WERI-Rb-1 (cell line): ENCODE measurements at regions not wholly inside any gene's neighbourhood (a gene's known extent, or its start where the extent isn't known, plus 50 kb on each side); places are given as distances from the start of the nearest gene placed in this dataset.

Source experiments
- DNase-seq: peaks from one replicate; pipeline ENCODE4 v3.0.0-alpha.2; 2020
- H3K27ac ChIP-seq: fragments of 250-450 bp; sonication (Bioruptor Pico); 2 replicates; pipeline ENCODE4 v1.5.1; 2020; ENCODE audit warnings: mild to moderate bottlenecking, moderate library complexity
- H3K27me3 ChIP-seq: fragments of 250-450 bp; sonication (Bioruptor Pico); 2 replicates; pipeline ENCODE4 v1.5.1; 2021; ENCODE audit warnings: mild to moderate bottlenecking, low read depth, moderate library complexity; ENCODE audit not compliant: insufficient read depth, severe bottlenecking
- H3K36me3 ChIP-seq: fragments of 250-450 bp; sonication (Bioruptor Pico); 2 replicates; pipeline ENCODE4 v1.5.1; 2020; ENCODE audit warnings: mild to moderate bottlenecking, moderate library complexity
- H3K4me3 ChIP-seq: 2 replicates; pipeline ENCODE4 v1.5.1; 2011; ENCODE audit warnings: low read depth, mild to moderate bottlenecking, control low read depth, low read length
- H3K9me3 ChIP-seq: fragments of 250-450 bp; sonication (Bioruptor Pico); 2 replicates; pipeline ENCODE4 v1.5.1; 2021; ENCODE audit warnings: mild to moderate bottlenecking, moderate library complexity; ENCODE audit not compliant: severe bottlenecking
- TF ChIP-seq, protein P1 (sequence below): IDR thresholded peaks from 2 replicates; pipeline ENCODE4 v1.5.1; 2011; ENCODE audit warnings: low read depth, mild to moderate bottlenecking, control low read depth, inconsistent platforms, low read length

DNA sequence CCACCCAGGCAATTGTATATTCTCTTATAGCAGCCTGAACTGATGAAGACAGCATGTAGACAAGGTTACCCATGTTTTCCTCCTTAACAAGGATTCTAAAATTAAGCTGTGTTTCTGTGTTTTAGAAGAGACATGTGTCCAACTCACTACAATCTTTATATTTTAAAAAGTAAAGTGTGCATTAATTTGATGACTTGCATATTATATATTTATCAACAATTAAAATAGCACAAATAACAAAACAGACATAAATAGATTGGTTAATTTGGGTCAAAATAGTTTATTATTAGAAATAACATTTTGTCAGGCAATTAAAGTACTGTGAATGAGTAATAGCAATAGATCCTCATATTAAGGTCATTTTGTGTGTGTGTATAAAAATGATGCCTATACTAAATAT, 357.1 kb downstream of the PDGFC start:
- Histone ChIP-seq H3K27ac (no peak overlapping the region), H3K36me3 (no peaks in the 10 kb centered on the region), H3K9me3 (no peaks in the 10 kb centered on the region), H3K27me3 (no peaks in the 10 kb centered on the region), H3K4me3 (no peak overlapping the region)
- TF ChIP-seq, protein P1, sequence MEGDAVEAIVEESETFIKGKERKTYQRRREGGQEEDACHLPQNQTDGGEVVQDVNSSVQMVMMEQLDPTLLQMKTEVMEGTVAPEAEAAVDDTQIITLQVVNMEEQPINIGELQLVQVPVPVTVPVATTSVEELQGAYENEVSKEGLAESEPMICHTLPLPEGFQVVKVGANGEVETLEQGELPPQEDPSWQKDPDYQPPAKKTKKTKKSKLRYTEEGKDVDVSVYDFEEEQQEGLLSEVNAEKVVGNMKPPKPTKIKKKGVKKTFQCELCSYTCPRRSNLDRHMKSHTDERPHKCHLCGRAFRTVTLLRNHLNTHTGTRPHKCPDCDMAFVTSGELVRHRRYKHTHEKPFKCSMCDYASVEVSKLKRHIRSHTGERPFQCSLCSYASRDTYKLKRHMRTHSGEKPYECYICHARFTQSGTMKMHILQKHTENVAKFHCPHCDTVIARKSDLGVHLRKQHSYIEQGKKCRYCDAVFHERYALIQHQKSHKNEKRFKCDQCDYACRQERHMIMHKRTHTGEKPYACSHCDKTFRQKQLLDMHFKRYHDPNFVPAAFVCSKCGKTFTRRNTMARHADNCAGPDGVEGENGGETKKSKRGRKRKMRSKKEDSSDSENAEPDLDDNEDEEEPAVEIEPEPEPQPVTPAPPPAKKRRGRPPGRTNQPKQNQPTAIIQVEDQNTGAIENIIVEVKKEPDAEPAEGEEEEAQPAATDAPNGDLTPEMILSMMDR = no peak
- DNase-seq = no peak

DNA sequence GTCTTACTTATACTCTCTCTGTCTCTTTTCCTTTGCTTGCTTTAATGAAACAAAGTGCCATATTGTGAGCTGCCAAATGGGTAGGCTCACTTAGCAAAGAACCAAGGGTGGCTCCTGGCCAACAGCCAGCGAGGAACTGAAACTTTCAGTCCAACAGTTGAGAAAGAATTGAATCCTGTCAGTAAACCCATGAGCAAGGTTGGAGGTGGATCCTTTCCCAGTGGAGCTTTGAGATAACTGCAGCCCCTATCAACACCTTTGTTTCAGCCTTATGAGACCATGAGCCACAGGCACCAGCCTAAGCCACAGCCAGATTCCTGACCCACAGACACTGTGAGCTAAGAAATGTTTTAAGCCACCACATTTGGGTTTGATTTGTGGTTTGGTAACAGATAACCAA, 362.2 kb downstream of the PDGFC start:
- H3K36me3 ChIP-seq = no peaks in the 10 kb centered on the region
- no peaks in the 10 kb centered on the region for H3K9me3 ChIP-seq
- no peak overlapping the region for H3K4me3 ChIP-seq
- no peak for DNase-seq
- H3K27me3 ChIP-seq = no peaks in the 10 kb centered on the region
- no peak overlapping the region for H3K27ac ChIP-seq
- TF ChIP-seq, protein P1 = no peak

DNA sequence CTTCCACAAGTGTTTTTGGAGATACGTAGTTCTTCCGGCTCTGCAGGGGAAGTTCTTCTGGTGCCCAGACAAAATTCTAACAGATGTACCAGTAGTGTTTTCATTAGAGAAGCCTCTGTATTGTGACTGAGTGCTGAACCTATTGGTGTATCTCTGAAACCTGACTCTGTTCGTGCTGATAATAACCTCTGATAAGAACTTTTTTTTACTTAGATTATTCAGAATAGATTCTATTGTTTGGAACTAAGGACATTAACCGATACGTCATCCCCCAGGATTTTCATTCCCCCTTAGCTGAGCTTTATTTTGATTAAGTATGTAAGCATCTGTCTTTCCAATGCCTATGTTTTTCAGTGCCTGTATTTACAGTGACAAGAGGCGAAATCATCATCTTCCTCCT, 362.9 kb downstream of the PDGFC start:
- H3K9me3 ChIP-seq = no peaks in the 10 kb centered on the region
- no peak overlapping the region for H3K27ac ChIP-seq
- no peaks in the 10 kb centered on the region for H3K36me3 ChIP-seq
- no peak for DNase-seq
- TF ChIP-seq, protein P1 = no peak
- no peaks in the 10 kb centered on the region for H3K27me3 ChIP-seq
- H3K4me3 ChIP-seq = no peak overlapping the region

DNA sequence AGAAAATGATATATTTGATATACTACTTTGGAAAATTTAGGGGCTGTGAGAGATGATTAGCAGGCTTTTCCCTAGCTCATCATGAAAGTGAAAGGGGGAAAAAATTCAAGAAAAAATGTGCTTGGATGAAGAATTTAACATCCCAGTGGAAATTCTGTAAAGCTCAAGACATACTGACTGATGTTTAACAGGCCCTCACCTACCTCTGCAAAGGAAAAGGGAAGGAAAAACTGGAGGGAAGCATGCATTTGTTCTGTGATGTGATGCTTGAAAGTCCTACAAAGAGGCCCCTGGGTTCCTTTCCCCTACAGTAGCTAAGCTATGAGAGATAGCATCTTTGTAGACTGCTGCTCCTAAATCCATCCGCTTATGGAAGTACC, 364.1 kb downstream of the PDGFC start:
- no peak overlapping the region for H3K27ac ChIP-seq
- H3K27me3 ChIP-seq = no peaks in the 10 kb centered on the region
- no peak overlapping the region for H3K4me3 ChIP-seq
- TF ChIP-seq, protein P1 = no peak
- no peaks in the 10 kb centered on the region for H3K36me3 ChIP-seq
- H3K9me3 ChIP-seq = no peaks in the 10 kb centered on the region
- no peak for DNase-seq

DNA sequence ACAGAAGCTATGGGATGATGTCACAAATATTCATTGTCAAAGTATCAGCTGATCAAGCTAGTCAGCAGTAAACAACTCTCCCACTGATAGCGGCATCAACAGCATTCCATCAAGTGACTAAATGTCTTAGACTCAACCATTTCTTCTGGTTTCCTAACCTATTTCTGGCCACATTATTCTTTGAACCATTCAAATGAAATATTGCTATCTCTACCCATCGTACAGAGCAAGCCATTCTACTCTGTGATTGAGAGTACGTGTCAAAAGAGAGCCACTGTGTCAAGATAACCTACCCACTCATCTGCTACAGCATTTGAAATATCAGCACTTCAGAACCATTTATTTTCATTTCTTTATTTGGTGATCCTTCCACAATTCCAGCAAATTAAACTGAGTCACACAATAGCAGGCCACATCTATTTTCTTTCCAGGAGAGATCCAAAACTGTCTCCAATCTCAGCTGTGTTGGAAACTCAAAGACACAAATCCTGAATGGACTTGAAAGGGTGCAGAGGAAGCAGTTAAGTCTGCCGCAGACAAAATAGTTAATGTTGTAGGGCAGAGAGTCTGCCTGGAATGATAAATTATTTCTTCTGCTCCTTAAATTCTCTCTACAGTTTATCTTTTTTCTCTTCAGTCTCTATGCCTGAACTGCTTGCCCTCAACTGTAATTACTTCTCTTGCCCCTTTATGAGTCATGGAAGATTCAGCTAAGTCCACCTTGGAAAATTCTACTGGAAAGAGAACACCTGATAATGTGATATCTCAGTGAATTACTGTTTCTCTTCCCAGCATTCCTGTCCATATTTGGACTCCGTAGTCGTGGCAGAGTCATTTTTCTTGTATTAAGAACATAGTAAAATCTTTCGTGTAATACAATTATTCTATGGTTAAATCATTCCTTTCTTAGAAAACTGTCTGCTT, 364.8 kb downstream of the PDGFC start:
- H3K27me3 ChIP-seq = no peaks in the 10 kb centered on the region

More for the DNA sequence above, 364.8 kb downstream of the PDGFC start:
- H3K36me3 ChIP-seq = no peaks in the 10 kb centered on the region
- TF ChIP-seq, protein P1 = no peak
- no peak overlapping the region for H3K4me3 ChIP-seq
- no peak overlapping the region for H3K27ac ChIP-seq
- H3K9me3 ChIP-seq = no peaks in the 10 kb centered on the region
- no peak for DNase-seq
